Skeletal muscle satellite cell (primary cell): ENCODE measurements at regions not wholly inside any gene's neighbourhood (a gene's known extent, or its start where the extent isn't known, plus 50 kb on each side); places are given as distances from the start of the nearest gene placed in this dataset.

Experiments used
- H3K27me3 ChIP-seq: 2 replicates; pipeline ENCODE4 v1.7.0; 2013; ENCODE audit warnings: low read length; ENCODE audit not compliant: control insufficient read depth, insufficient read depth
- H3K36me3 ChIP-seq: 2 replicates; pipeline ENCODE4 v1.7.0; 2013; ENCODE audit warnings: mild to moderate bottlenecking, control low read depth, low read length; ENCODE audit not compliant: insufficient read depth
- H3K4me1 ChIP-seq: 2 replicates; pipeline ENCODE4 v1.7.0; 2013; ENCODE audit warnings: low read length; ENCODE audit not compliant: control insufficient read depth, insufficient read depth
- H3K4me2 ChIP-seq: 2 replicates; pipeline ENCODE4 v1.7.0; 2013; ENCODE audit warnings: mild to moderate bottlenecking, low read length
- H3K4me3 ChIP-seq: 2 replicates; pipeline ENCODE4 v1.7.0; 2013; ENCODE audit warnings: low read length
- H3K9ac ChIP-seq: 2 replicates; pipeline ENCODE4 v1.7.0; 2013; ENCODE audit warnings: mild to moderate bottlenecking, low read depth, low read length, moderate library complexity
- H3K9me3 ChIP-seq: replicated peaks from 2 replicates; pipeline ENCODE4 v1.7.0; 2013; ENCODE audit warnings: mild to moderate bottlenecking, control low read depth, low read length

- Histone ChIP-seq H3K4me3 (no peak overlapping the region), H3K4me2 (no peak overlapping the region), H3K9ac (no peak overlapping the region), H3K9me3 (no peaks in the 10 kb centered on the region), H3K36me3 (no peaks in the 10 kb centered on the region), H3K27me3 (no peaks in the 10 kb centered on the region), H3K4me1 (peaks cover 6% of the 10 kb centered on the region)
These were observed 521.5 kb upstream of the HTR2A start for GRCh38 chr13:47418206-47418920.

GRCh38 chr13:47417485-47417884, 520.6 kb upstream of the HTR2A start:
- Histone ChIP-seq H3K36me3 (no peaks in the 10 kb centered on the region), H3K4me2 (no peak overlapping the region), H3K27me3 (no peaks in the 10 kb centered on the region), H3K4me3 (no peak overlapping the region), H3K9ac (no peak overlapping the region), H3K9me3 (no peaks in the 10 kb centered on the region), H3K4me1 (peaks cover 6% of the 10 kb centered on the region)

GRCh38 chr13:47415048-47415447, 518.2 kb upstream of the HTR2A start:
- Histone ChIP-seq H3K27me3 (no peaks in the 10 kb centered on the region), H3K9me3 (no peaks in the 10 kb centered on the region), H3K9ac (no peak overlapping the region), H3K4me1 (no peaks in the 10 kb centered on the region), H3K4me2 (no peak overlapping the region), H3K4me3 (no peak overlapping the region), H3K36me3 (no peaks in the 10 kb centered on the region)

GRCh38 chr13:47413526-47413925, 516.7 kb upstream of the HTR2A start:
- Histone ChIP-seq H3K4me2 (no peak overlapping the region), H3K9me3 (no peaks in the 10 kb centered on the region), H3K4me1 (no peaks in the 10 kb centered on the region), H3K27me3 (no peaks in the 10 kb centered on the region), H3K9ac (no peak overlapping the region), H3K36me3 (no peaks in the 10 kb centered on the region), H3K4me3 (no peak overlapping the region)

GRCh38 chr13:47413112-47413511, 516.3 kb upstream of the HTR2A start:
- Histone ChIP-seq H3K4me3 (no peak overlapping the region), H3K27me3 (no peaks in the 10 kb centered on the region), H3K4me1 (no peaks in the 10 kb centered on the region), H3K36me3 (no peaks in the 10 kb centered on the region), H3K9ac (no peak overlapping the region), H3K9me3 (no peaks in the 10 kb centered on the region), H3K4me2 (no peak overlapping the region)

- no peak overlapping the region for H3K4me2 ChIP-seq
- H3K36me3 ChIP-seq = no peaks in the 10 kb centered on the region
- no peak overlapping the region for H3K9ac ChIP-seq
- no peaks in the 10 kb centered on the region for H3K9me3 ChIP-seq
- no peaks in the 10 kb centered on the region for H3K4me1 ChIP-seq
- H3K27me3 ChIP-seq = no peaks in the 10 kb centered on the region
- no peak overlapping the region for H3K4me3 ChIP-seq
These were observed 512.9 kb upstream of the HTR2A start for GRCh38 chr13:47409778-47410177.

GRCh38 chr13:47408546-47409319, 511.9 kb upstream of the HTR2A start:
- Histone ChIP-seq H3K4me2 (no peak overlapping the region), H3K4me3 (no peak overlapping the region), H3K9ac (no peak overlapping the region), H3K36me3 (no peaks in the 10 kb centered on the region), H3K9me3 (no peaks in the 10 kb centered on the region), H3K4me1 (no peaks in the 10 kb centered on the region), H3K27me3 (no peaks in the 10 kb centered on the region)

GRCh38 chr13:47407808-47408207, 511.0 kb upstream of the HTR2A start:
- H3K4me2 ChIP-seq = no peak overlapping the region

GRCh38 chr13:47399599-47399998, 502.7 kb upstream of the HTR2A start:
- H3K27me3 ChIP-seq = no peaks in the 10 kb centered on the region
- no peaks in the 10 kb centered on the region for H3K36me3 ChIP-seq
- no peak overlapping the region for H3K4me3 ChIP-seq
- no peak overlapping the region for H3K4me2 ChIP-seq
- H3K4me1 ChIP-seq = no peaks in the 10 kb centered on the region
- no peaks in the 10 kb centered on the region for H3K9me3 ChIP-seq
- no peak overlapping the region for H3K9ac ChIP-seq

More at GRCh38 chr13:47407808-47408207, 511.0 kb upstream of the HTR2A start:
- Histone ChIP-seq H3K9me3 (no peaks in the 10 kb centered on the region), H3K4me3 (no peak overlapping the region), H3K9ac (no peak overlapping the region), H3K27me3 (no peaks in the 10 kb centered on the region), H3K4me1 (no peaks in the 10 kb centered on the region), H3K36me3 (no peaks in the 10 kb centered on the region)

GRCh38 chr13:47397739-47398138, 500.9 kb upstream of the HTR2A start:
- Histone ChIP-seq H3K4me3 (no peak overlapping the region), H3K9ac (no peak overlapping the region), H3K4me1 (no peaks in the 10 kb centered on the region), H3K9me3 (no peaks in the 10 kb centered on the region), H3K27me3 (no peaks in the 10 kb centered on the region), H3K36me3 (no peaks in the 10 kb centered on the region), H3K4me2 (no peak overlapping the region)

GRCh38 chr13:47396915-47397314, 500.1 kb upstream of the HTR2A start:
- no peak overlapping the region for H3K4me2 ChIP-seq
- no peaks in the 10 kb centered on the region for H3K27me3 ChIP-seq
- H3K36me3 ChIP-seq = no peaks in the 10 kb centered on the region
- no peaks in the 10 kb centered on the region for H3K4me1 ChIP-seq
- H3K4me3 ChIP-seq = no peak overlapping the region
- H3K9ac ChIP-seq = no peak overlapping the region
- H3K9me3 ChIP-seq = no peaks in the 10 kb centered on the region

- Histone ChIP-seq H3K4me1 (no peaks in the 10 kb centered on the region), H3K9me3 (peaks cover 3% of the 10 kb centered on the region), H3K9ac (no peak overlapping the region), H3K4me3 (no peak overlapping the region), H3K36me3 (no peaks in the 10 kb centered on the region), H3K4me2 (no peak overlapping the region), H3K27me3 (no peaks in the 10 kb centered on the region)
These were observed 477.9 kb upstream of the HTR2A start for GRCh38 chr13:47374741-47375140.
